ENCODE measurements at regions not wholly inside any gene's neighbourhood (a gene's known extent, or its start where the extent isn't known, plus 50 kb on each side); places are given as distances from the start of the nearest gene placed in this dataset.

- DNase-seq, result no peak
- intact Hi-C loops (cut with micrococcal nuclease), result no loop called here
- H3K4me1 ChIP-seq, result no peaks in the 10 kb centered on the region
- no peak overlapping the region for H3K4me3 ChIP-seq
- H3K27me3 ChIP-seq (ENCODE audit: low read depth), result no peaks in the 10 kb centered on the region
- H3K27ac ChIP-seq (replicated peaks), result no peak overlapping the region
- no peaks in the 10 kb centered on the region for H3K36me3 ChIP-seq
- TF ChIP-seq, protein P1, sequence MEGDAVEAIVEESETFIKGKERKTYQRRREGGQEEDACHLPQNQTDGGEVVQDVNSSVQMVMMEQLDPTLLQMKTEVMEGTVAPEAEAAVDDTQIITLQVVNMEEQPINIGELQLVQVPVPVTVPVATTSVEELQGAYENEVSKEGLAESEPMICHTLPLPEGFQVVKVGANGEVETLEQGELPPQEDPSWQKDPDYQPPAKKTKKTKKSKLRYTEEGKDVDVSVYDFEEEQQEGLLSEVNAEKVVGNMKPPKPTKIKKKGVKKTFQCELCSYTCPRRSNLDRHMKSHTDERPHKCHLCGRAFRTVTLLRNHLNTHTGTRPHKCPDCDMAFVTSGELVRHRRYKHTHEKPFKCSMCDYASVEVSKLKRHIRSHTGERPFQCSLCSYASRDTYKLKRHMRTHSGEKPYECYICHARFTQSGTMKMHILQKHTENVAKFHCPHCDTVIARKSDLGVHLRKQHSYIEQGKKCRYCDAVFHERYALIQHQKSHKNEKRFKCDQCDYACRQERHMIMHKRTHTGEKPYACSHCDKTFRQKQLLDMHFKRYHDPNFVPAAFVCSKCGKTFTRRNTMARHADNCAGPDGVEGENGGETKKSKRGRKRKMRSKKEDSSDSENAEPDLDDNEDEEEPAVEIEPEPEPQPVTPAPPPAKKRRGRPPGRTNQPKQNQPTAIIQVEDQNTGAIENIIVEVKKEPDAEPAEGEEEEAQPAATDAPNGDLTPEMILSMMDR (IDR thresholded peaks at IDR 0.05; ENCODE audit: borderline replicate concordance), result no peak
- H3K9me3 ChIP-seq (replicated peaks), result no peaks in the 10 kb centered on the region
Measured at GRCh38 chrX:94041881-94042280, 367.9 kb downstream of the FAM133A start.

- Histone ChIP-seq H3K9me3 (replicated peaks) (no peaks in the 10 kb centered on the region), H3K27ac (replicated peaks) (no peak overlapping the region), H3K4me3 (no peak overlapping the region), H3K27me3 (ENCODE audit: low read depth) (no peaks in the 10 kb centered on the region), H3K36me3 (no peaks in the 10 kb centered on the region), H3K4me1 (no peaks in the 10 kb centered on the region)
- no peak for DNase-seq
- TF ChIP-seq, protein P1 (IDR thresholded peaks at IDR 0.05; ENCODE audit: borderline replicate concordance), result no peak
- intact Hi-C loops (cut with micrococcal nuclease), result no loop called here
Measured at GRCh38 chrX:94045724-94046123, 371.7 kb downstream of the FAM133A start.

- TF ChIP-seq, protein P1 (IDR thresholded peaks at IDR 0.05; ENCODE audit: borderline replicate concordance), result no peak
- Histone ChIP-seq H3K4me1 (no peaks in the 10 kb centered on the region), H3K9me3 (replicated peaks) (no peaks in the 10 kb centered on the region), H3K4me3 (no peak overlapping the region), H3K27me3 (ENCODE audit: low read depth) (no peaks in the 10 kb centered on the region), H3K27ac (replicated peaks) (no peak overlapping the region), H3K36me3 (no peaks in the 10 kb centered on the region)
- DNase-seq, result no peak
- intact Hi-C loops (cut with micrococcal nuclease), result no loop called here
Measured at GRCh38 chrX:94051926-94052325, 377.9 kb downstream of the FAM133A start.

GRCh38 chrX:94053575-94053974, 379.6 kb downstream of the FAM133A start:
- DNase-seq, result no peak
- no peaks in the 10 kb centered on the region for H3K27me3 ChIP-seq (ENCODE audit: low read depth)
- H3K4me1 ChIP-seq, result no peaks in the 10 kb centered on the region
- intact Hi-C loops (cut with micrococcal nuclease), result no loop called here
- no peak overlapping the region for H3K27ac ChIP-seq (replicated peaks)
- no peaks in the 10 kb centered on the region for H3K9me3 ChIP-seq (replicated peaks)
- no peak overlapping the region for H3K4me3 ChIP-seq
- TF ChIP-seq, protein P1 (IDR thresholded peaks at IDR 0.05; ENCODE audit: borderline replicate concordance), result no peak
- H3K36me3 ChIP-seq, result no peaks in the 10 kb centered on the region

DNA sequence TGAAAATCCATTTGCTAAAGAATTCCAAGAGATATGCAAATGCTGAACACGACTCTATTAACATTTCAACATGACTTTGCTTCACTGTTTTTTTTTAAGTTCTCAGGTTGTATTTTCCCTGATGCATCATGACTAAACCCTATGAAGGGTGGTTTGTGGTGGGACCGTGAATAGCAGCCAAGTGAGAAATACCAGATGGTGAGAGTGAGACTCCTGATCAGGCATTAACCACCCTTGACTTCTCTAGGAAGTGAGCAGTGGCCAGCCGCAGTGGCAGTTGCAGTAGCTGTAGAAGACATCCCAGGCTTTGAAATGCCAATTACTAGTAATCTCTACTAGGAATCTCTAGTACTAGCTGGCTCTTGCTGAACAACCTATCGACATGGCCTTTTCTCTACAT, 383.4 kb downstream of the FAM133A start:
- Histone ChIP-seq H3K9me3 (replicated peaks) (no peaks in the 10 kb centered on the region), H3K4me1 (no peaks in the 10 kb centered on the region), H3K27me3 (ENCODE audit: low read depth) (no peaks in the 10 kb centered on the region), H3K27ac (replicated peaks) (no peak overlapping the region), H3K36me3 (no peaks in the 10 kb centered on the region), H3K4me3 (no peak overlapping the region)
- intact Hi-C loops (cut with micrococcal nuclease), result no loop called here
- DNase-seq, result no peak
- TF ChIP-seq, protein P1 (IDR thresholded peaks at IDR 0.05; ENCODE audit: borderline replicate concordance), result no peak

Data from left ventricle myocardium inferior (tissue), 1 donor.